Central memory CD8-positive, alpha-beta T cell (primary cell): ENCODE measurements at regions not wholly inside any gene's neighbourhood (a gene's known extent, or its start where the extent isn't known, plus 50 kb on each side); places are given as distances from the start of the nearest gene placed in this dataset.

ENCODE experiments used
- ATAC-seq: fragments of 150-1000 bp; cut with Tn5 transposase; replicated peaks from 2 replicates; pipeline ENCODE4 v1.10.0; 2022; ENCODE audit warnings: mild to moderate bottlenecking, moderate FRiP score, moderate number of reproducible peaks; ENCODE audit not compliant: poor library complexity, severe bottlenecking; ENCODE audit errors: extremely low read depth
- DNase-seq, 2 donors: peaks; one replicate each; pipeline ENCODE4 v3.0.0; 2021; ENCODE audit warnings: low spot score in 2 of 2
- H3K27ac Mint-ChIP-seq: one replicate; pipeline ENCODE4 v1.8.0; 2022; ENCODE audit warnings: low read depth, mild to moderate bottlenecking, moderate library complexity, mixed read lengths
- H3K27me3 Mint-ChIP-seq: one replicate; pipeline ENCODE4 v1.8.0; 2022; ENCODE audit warnings: mixed read lengths
- H3K36me3 Mint-ChIP-seq: one replicate; pipeline ENCODE4 v1.8.0; 2022; ENCODE audit warnings: mild to moderate bottlenecking, moderate library complexity, mixed read lengths; ENCODE audit not compliant: insufficient read depth
- H3K4me1 Mint-ChIP-seq: one replicate; pipeline ENCODE4 v1.8.0; 2022; ENCODE audit warnings: mixed read lengths
- H3K4me3 Mint-ChIP-seq: one replicate; pipeline ENCODE4 v1.8.0; 2022; ENCODE audit warnings: mild to moderate bottlenecking, moderate library complexity, mixed read lengths
- H3K9me3 Mint-ChIP-seq: one replicate; pipeline ENCODE4 v1.8.0; 2022; ENCODE audit warnings: mixed read lengths

DNA sequence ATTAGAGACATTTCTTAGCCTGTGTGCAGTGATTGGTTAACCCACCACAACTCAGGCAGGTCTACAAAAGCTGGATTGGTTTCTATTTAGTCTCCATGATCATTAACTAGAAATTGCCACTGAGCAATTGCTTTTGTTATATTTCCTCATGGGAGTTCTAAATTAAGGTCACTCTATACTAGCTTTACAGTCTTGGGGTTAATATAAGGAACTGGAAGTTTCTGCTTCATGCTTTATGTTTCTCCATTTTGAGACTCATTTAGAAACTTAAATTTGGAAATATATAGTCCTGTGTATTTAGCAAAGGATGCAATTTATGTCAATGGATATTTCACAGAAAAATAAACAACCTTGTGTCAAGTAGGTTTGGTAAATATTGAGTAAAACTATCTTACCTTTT lies 137.5 kb downstream of the HLX start:
- no peaks in the 10 kb centered on the region for H3K27me3 Mint-ChIP-seq
- DNase-seq (no peak), ATAC-seq (no peak)
- H3K9me3 Mint-ChIP-seq = no peaks in the 10 kb centered on the region
- no peak overlapping the region for H3K27ac Mint-ChIP-seq
- no peaks in the 10 kb centered on the region for H3K4me1 Mint-ChIP-seq
- no peak overlapping the region for H3K4me3 Mint-ChIP-seq
- H3K36me3 Mint-ChIP-seq = no peaks in the 10 kb centered on the region

GRCh38 chr1:221018414-221018813 lies 139.2 kb downstream of the HLX start:
- no peaks in the 10 kb centered on the region for H3K9me3 Mint-ChIP-seq
- ATAC-seq (no peak), DNase-seq (no peak)
- H3K4me3 Mint-ChIP-seq = no peak overlapping the region
- no peaks in the 10 kb centered on the region for H3K27me3 Mint-ChIP-seq
- H3K27ac Mint-ChIP-seq = no peak overlapping the region
- H3K4me1 Mint-ChIP-seq = no peaks in the 10 kb centered on the region
- H3K36me3 Mint-ChIP-seq = no peaks in the 10 kb centered on the region

DNA sequence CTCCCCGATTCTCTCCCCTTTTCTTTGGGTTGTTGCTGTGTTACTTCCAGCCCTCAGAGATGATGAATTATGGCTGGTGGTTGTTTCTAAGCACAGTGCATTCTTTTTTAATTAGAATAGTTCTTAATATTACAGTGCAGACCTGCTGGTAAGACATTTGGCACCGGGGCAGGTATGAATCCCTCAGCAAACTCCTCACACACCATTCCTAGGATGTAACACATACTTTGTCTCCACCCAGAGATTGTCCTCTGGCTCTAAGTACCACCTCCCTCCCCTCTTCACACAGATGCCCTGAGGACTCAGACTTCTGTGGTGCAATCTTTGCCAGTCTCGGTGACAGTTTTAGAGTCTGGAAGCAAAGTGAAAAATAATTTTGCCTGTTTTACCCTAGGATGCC lies 143.1 kb downstream of the HLX start:
- no peaks in the 10 kb centered on the region for H3K9me3 Mint-ChIP-seq
- no peak for ATAC-seq
- H3K27me3 Mint-ChIP-seq = no peaks in the 10 kb centered on the region
- H3K27ac Mint-ChIP-seq = no peak overlapping the region
- no peak overlapping the region for H3K4me3 Mint-ChIP-seq
- no peaks in the 10 kb centered on the region for H3K4me1 Mint-ChIP-seq
- DNase-seq = no peak
- no peaks in the 10 kb centered on the region for H3K36me3 Mint-ChIP-seq

GRCh38 chr1:221023482-221023881 lies 144.2 kb downstream of the HLX start:
- no peak overlapping the region for H3K27ac Mint-ChIP-seq
- H3K36me3 Mint-ChIP-seq = no peaks in the 10 kb centered on the region
- DNase-seq (no peak), ATAC-seq (no peak)
- no peaks in the 10 kb centered on the region for H3K4me1 Mint-ChIP-seq
- no peaks in the 10 kb centered on the region for H3K27me3 Mint-ChIP-seq
- H3K9me3 Mint-ChIP-seq = no peaks in the 10 kb centered on the region
- no peak overlapping the region for H3K4me3 Mint-ChIP-seq

DNA sequence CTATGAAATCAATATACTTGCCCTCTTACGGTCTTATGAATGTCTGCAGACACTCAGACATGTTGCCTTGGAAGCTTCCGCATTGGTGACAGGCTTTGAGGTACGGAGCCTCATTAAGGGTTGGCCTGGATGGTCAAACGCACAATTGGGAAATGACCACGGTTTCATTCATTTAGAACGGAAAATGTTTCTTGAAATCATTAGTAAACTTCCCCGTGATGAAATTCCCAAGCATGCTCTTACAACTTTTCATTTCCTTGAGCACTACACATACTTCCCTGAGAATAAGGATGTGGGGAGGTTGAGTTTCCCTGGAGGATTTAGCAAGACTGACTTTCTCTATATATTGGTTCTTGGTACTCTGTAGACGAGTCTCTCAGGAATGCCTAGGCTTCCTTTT lies 146.3 kb downstream of the HLX start:
- no peak overlapping the region for H3K4me3 Mint-ChIP-seq
- H3K27ac Mint-ChIP-seq = no peak overlapping the region
- H3K27me3 Mint-ChIP-seq = no peaks in the 10 kb centered on the region
- H3K36me3 Mint-ChIP-seq = no peaks in the 10 kb centered on the region
- no peaks in the 10 kb centered on the region for H3K4me1 Mint-ChIP-seq
- ATAC-seq = no peak
- no peaks in the 10 kb centered on the region for H3K9me3 Mint-ChIP-seq
- DNase-seq = no peak

GRCh38 chr1:221025956-221026355 lies 146.7 kb downstream of the HLX start:
- no peaks in the 10 kb centered on the region for H3K9me3 Mint-ChIP-seq
- no peak for ATAC-seq
- no peaks in the 10 kb centered on the region for H3K36me3 Mint-ChIP-seq
- H3K4me3 Mint-ChIP-seq = no peak overlapping the region
- no peaks in the 10 kb centered on the region for H3K27me3 Mint-ChIP-seq
- no peak overlapping the region for H3K27ac Mint-ChIP-seq
- no peak for DNase-seq
- no peaks in the 10 kb centered on the region for H3K4me1 Mint-ChIP-seq

GRCh38 chr1:221029981-221030649 lies 150.9 kb downstream of the HLX start:
- no peaks in the 10 kb centered on the region for H3K4me1 Mint-ChIP-seq
- no peak overlapping the region for H3K4me3 Mint-ChIP-seq
- ATAC-seq = no peak
- H3K36me3 Mint-ChIP-seq = peaks cover 1% of the 10 kb centered on the region
- H3K27ac Mint-ChIP-seq = no peak overlapping the region
- no peak for DNase-seq
- H3K27me3 Mint-ChIP-seq = no peaks in the 10 kb centered on the region
- H3K9me3 Mint-ChIP-seq = no peaks in the 10 kb centered on the region

- no peaks in the 10 kb centered on the region for H3K9me3 Mint-ChIP-seq
- H3K36me3 Mint-ChIP-seq = peaks cover 1% of the 10 kb centered on the region
- no peak overlapping the region for H3K27ac Mint-ChIP-seq
- no peaks in the 10 kb centered on the region for H3K4me1 Mint-ChIP-seq
- no peak for DNase-seq
- ATAC-seq = no peak
- no peak overlapping the region for H3K4me3 Mint-ChIP-seq
- no peaks in the 10 kb centered on the region for H3K27me3 Mint-ChIP-seq
Observed at GRCh38 chr1:221030990-221031389, 151.7 kb downstream of the HLX start.

DNA sequence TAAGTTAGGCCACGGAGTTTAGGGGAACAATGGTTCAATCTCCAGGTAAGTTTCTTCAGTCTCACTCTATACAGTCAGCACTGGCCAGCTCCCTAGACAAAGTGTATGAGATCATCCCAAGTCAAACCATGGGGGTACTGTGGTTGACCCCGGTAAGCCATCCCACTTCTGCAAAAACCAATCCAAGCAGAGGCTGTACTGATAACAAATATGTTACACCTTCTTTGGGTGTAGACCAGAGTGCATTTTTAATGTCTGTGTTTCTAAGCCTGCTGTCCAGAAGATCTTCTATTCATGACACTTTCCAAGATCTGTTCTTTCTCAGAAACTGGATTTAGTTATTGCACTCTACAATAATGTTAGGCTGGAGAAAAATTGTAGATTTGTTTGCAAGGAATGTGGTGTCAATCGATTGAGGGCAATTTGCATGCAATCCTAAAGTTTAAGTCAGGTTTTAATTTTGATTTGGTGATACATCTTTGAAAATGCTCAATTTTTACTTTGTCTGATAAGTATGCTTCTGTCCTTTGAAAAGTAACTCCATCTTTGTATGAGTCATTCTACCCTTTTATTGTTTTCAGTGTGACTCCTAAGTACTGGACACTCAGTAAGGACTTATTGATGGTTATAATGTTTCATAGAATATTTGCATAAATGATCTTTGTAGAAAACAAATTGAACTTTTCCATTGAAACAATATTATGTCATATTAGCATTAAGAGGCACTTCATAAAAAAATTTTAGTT lies 152.4 kb downstream of the HLX start:
- Mint-ChIP-seq H3K4me1 (no peaks in the 10 kb centered on the region), H3K9me3 (no peaks in the 10 kb centered on the region), H3K27me3 (no peaks in the 10 kb centered on the region), H3K4me3 (no peak overlapping the region), H3K36me3 (peaks cover 1% of the 10 kb centered on the region), H3K27ac (no peak overlapping the region)
- ATAC-seq = no peak
- no peak for DNase-seq

DNA sequence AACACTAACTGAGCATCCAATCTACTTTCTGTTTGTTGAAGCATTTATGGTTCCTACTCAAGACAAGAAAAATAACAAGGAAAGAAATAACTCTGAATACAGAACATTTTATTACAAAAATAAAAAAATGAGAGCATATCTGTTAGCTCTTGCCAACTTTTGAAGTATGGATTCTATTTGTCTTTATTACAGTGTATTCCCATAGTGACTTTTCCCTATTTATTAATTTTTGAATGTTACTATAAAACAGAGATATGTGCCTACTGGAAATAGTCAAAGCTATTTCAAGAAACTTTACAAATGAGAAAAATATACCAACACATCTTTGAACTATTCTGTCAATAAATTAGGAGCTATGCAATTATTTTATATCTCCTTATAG lies 153.0 kb downstream of the HLX start:
- H3K27ac Mint-ChIP-seq = no peak overlapping the region
- no peak overlapping the region for H3K4me3 Mint-ChIP-seq
- no peaks in the 10 kb centered on the region for H3K27me3 Mint-ChIP-seq
- DNase-seq = no peak
- ATAC-seq = no peak
- no peaks in the 10 kb centered on the region for H3K4me1 Mint-ChIP-seq
- H3K9me3 Mint-ChIP-seq = no peaks in the 10 kb centered on the region
- peaks cover 1% of the 10 kb centered on the region for H3K36me3 Mint-ChIP-seq

GRCh38 chr1:221032637-221033280 lies 153.5 kb downstream of the HLX start:
- no peaks in the 10 kb centered on the region for H3K27me3 Mint-ChIP-seq
- H3K27ac Mint-ChIP-seq = no peak overlapping the region

DNA sequence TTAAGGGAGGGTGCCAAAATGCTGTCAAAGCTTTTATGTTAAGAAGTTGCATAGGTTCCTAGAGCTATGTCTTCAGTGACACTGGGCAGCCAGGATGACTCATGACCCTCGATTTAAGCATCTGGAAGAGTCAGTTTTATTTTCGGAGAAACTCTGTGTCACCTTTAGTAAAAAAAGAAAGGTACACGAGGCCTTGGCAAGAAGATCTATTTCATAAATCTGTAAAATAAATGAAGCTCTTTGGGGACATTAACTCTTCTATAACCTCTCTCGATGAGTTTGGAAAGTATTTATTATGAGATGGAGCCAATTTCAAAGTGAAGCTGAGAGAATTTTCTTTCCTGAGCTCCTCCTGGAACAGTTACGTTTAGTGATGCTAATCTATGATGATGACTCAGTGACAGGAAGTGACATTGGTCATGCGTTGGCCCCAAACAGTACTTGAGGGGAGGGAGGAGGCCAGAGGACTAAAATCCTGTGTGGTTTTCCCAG lies 156.5 kb downstream of the HLX start:
- Mint-ChIP-seq H3K36me3 (peaks cover 1% of the 10 kb centered on the region), H3K9me3 (no peaks in the 10 kb centered on the region), H3K4me1 (no peaks in the 10 kb centered on the region), H3K27me3 (no peaks in the 10 kb centered on the region), H3K27ac (no peak overlapping the region), H3K4me3 (no peak overlapping the region)
- DNase-seq (no peak), ATAC-seq (no peak)

More at GRCh38 chr1:221032637-221033280, 153.5 kb downstream of the HLX start:
- H3K4me3 Mint-ChIP-seq = no peak overlapping the region
- peaks cover 1% of the 10 kb centered on the region for H3K36me3 Mint-ChIP-seq
- DNase-seq = no peak
- ATAC-seq = no peak
- no peaks in the 10 kb centered on the region for H3K4me1 Mint-ChIP-seq
- H3K9me3 Mint-ChIP-seq = no peaks in the 10 kb centered on the region

GRCh38 chr1:221039616-221040015 lies 160.4 kb downstream of the HLX start:
- DNase-seq (no peak), ATAC-seq (no peak)
- Mint-ChIP-seq H3K4me1 (no peaks in the 10 kb centered on the region), H3K9me3 (no peaks in the 10 kb centered on the region), H3K36me3 (peaks cover 1% of the 10 kb centered on the region), H3K4me3 (no peak overlapping the region), H3K27ac (no peak overlapping the region), H3K27me3 (no peaks in the 10 kb centered on the region)
